Bronchial epithelial cell (primary cell): ENCODE measurements at regions not wholly inside any gene's neighbourhood (a gene's known extent, or its start where the extent isn't known, plus 50 kb on each side); places are given as distances from the start of the nearest gene placed in this dataset.

ENCODE experiments used
- DNase-seq: peaks from one replicate; pipeline ENCODE4 v3.0.0-alpha.2; 2010; ENCODE audit warnings: low read depth
- FAIRE-seq: peaks from 2 replicates; lab custom pipeline; 2011; peaks lifted over from hg19 to GRCh38; lab: Jason Lieb, UNC
- H3K27me3 ChIP-seq: 2 replicates; pipeline ENCODE4 v1.5.1; 2011; ENCODE audit warnings: low read length; ENCODE audit not compliant: control insufficient read depth, insufficient read depth
- H3K36me3 ChIP-seq: 2 replicates; pipeline ENCODE4 v1.5.1; 2011; ENCODE audit warnings: low read length; ENCODE audit not compliant: control insufficient read depth, insufficient read depth
- H3K4me3 ChIP-seq: 2 replicates; pipeline ENCODE4 v1.5.1; 2011; ENCODE audit warnings: mild to moderate bottlenecking, low read depth, low read length, control low read depth
- TF ChIP-seq, protein P1 (sequence below): IDR thresholded peaks from 2 replicates; pipeline ENCODE4 v1.5.1; 2011; ENCODE audit warnings: mild to moderate bottlenecking, moderate library complexity, low read length, control low read depth, inconsistent platforms; ENCODE audit not compliant: insufficient read depth, severe bottlenecking

DNA sequence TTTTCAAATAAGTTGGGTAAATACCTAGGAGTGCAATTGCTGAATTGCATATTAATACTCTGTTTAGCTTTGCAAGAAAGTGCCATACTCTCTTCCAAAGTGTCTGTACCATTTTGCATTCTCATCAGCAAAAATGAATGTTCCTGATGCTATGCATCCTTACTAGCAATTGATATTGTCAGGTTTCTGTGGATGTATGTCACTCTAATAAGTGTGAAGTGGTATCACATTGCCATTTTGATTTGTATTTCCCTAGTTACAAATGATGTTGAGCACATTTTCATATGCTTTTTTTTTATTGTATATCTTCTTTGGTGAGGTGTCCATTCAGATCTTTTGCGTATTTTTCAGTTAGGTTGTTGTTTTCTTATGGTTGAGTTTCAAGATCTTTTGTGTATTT, 230.4 kb upstream of the MAGI2 start:
- Histone ChIP-seq H3K36me3 (no peaks in the 10 kb centered on the region), H3K27me3 (no peaks in the 10 kb centered on the region), H3K4me3 (no peak overlapping the region)
- no peak for DNase-seq
- no peak for FAIRE-seq
- TF ChIP-seq, protein P1, sequence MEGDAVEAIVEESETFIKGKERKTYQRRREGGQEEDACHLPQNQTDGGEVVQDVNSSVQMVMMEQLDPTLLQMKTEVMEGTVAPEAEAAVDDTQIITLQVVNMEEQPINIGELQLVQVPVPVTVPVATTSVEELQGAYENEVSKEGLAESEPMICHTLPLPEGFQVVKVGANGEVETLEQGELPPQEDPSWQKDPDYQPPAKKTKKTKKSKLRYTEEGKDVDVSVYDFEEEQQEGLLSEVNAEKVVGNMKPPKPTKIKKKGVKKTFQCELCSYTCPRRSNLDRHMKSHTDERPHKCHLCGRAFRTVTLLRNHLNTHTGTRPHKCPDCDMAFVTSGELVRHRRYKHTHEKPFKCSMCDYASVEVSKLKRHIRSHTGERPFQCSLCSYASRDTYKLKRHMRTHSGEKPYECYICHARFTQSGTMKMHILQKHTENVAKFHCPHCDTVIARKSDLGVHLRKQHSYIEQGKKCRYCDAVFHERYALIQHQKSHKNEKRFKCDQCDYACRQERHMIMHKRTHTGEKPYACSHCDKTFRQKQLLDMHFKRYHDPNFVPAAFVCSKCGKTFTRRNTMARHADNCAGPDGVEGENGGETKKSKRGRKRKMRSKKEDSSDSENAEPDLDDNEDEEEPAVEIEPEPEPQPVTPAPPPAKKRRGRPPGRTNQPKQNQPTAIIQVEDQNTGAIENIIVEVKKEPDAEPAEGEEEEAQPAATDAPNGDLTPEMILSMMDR: no peak

DNA sequence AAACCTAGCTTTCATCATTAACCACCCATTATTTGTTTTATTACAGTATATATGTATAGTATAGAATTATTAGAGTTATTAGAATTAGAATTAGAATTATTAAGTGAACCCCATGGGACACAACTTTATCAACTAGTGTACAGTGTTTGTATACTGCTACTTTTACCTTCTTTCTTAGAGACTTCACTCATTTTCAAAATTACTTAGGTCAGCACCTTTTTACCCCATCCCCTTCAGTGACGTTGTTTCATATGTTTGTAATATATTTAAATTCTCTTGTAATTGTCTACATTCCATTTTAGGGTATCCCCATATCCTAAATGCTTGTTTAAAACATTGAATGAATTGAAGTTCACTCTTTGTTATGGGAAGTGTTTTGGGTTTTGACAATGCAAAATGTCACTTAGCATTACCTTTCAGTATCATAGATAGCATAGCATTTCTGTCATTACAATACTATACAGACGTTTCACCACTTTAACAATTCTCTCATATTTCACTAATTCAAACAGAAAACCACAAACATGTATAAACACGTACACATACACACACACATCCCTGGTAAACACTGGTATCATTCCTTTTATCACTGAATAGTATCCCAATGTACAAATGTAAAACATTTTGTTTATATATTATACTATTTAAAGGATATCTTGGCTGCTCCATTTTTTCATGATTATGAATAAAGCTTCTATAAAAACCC, 229.9 kb upstream of the MAGI2 start:
- FAIRE-seq: no peak
- no peaks in the 10 kb centered on the region for H3K36me3 ChIP-seq
- no peak overlapping the region for H3K4me3 ChIP-seq
- TF ChIP-seq, protein P1: no peak
- DNase-seq: peak; percentile 83
- H3K27me3 ChIP-seq: no peaks in the 10 kb centered on the region

DNA sequence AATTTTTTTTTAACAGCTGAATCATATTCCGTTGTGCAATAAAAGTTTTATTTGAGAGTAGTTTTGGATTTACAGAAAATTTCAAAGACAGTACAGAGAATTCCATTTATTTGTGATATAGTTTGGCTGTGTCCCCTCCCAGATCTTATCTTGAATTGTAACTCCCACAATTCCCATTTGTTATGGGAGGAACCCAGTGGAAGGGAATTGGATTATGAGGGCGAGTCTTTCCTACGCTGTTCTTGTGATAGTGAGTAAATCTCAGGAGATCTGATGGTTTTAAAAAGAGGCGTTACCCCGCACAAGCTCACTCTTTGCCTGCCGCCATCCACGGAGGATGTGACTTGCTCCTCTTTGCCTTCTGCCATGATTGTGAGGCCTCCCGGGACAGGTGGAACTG, 228.0 kb upstream of the MAGI2 start:
- Histone ChIP-seq H3K4me3 (no peak overlapping the region), H3K27me3 (no peaks in the 10 kb centered on the region), H3K36me3 (no peaks in the 10 kb centered on the region)
- TF ChIP-seq, protein P1: no peak
- FAIRE-seq (no peak), DNase-seq (peak; percentile 15)

DNA sequence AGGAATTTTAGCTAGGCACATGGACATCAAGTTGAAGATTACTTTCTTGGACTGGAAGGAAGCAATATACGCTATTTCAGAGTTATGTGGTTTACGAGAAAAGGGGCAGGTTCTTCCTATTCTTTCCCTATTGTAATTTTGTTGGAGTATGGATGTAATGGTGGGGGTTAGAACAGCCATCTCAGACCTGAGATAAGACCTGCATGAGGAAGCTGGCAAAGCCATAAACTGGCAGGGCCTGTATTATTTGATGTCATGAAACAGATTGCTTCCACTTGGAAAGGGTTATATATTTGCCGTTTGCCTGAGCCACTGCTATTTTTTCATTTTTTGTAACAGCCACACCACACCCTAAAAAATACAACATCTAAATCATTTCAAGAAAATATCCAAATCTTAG, 220.5 kb upstream of the MAGI2 start:
- TF ChIP-seq, protein P1: no peak
- no peak for DNase-seq
- H3K36me3 ChIP-seq: no peaks in the 10 kb centered on the region
- no peaks in the 10 kb centered on the region for H3K27me3 ChIP-seq
- no peak for FAIRE-seq
- H3K4me3 ChIP-seq: no peak overlapping the region

DNA sequence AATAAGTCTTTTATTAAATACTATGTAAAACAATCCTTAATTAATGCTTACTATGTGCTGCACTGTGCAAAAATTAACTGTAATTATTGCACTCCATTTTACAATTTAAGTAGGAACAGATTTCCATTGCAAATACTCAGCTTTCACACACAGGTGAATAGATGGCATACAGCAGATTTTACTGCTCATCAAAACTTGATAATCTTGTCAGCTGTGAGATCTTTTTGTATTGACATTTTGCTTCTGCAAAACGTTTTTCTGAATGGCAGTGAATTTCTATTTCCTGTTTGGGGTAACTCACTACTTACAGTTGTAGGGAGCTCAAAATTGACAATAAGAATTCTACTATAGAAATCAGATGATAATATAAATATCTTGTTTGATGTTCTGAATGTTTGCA, 220.0 kb upstream of the MAGI2 start:
- FAIRE-seq (no peak), DNase-seq (no peak)
- H3K4me3 ChIP-seq: no peak overlapping the region
- H3K27me3 ChIP-seq: no peaks in the 10 kb centered on the region
- H3K36me3 ChIP-seq: no peaks in the 10 kb centered on the region
- TF ChIP-seq, protein P1: no peak

DNA sequence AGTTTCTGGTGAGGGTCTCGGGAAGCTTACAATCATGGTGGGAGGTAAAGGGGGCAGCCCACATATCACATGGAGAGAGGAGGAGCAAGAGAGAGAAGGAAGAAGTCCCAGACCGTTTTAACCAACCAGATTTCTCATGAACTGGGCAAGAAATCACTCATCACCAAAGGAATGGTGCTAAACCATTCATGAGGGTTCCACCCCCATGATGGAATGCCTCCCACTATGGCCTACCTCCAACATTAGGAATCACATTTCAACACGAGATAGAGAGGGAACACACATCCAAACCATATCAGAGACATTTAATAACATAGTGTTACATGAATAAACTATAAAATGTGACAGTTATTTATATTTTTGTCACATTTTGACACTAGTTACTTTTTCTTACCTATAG, 214.8 kb upstream of the MAGI2 start:
- H3K36me3 ChIP-seq: no peaks in the 10 kb centered on the region
- FAIRE-seq (no peak), DNase-seq (no peak)
- TF ChIP-seq, protein P1: no peak
- no peaks in the 10 kb centered on the region for H3K27me3 ChIP-seq
- no peak overlapping the region for H3K4me3 ChIP-seq
